IPS-NIHi11 (cell line): ENCODE measurements at regions not wholly inside any gene's neighbourhood (a gene's known extent, or its start where the extent isn't known, plus 50 kb on each side); places are given as distances from the start of the nearest gene placed in this dataset.
"Not testable (repeated sequence)": the region's sequence is repeated elsewhere in the genome, so short reads cannot be mapped to it uniquely, and the experiment has no call there.

Source experiments
- DNase-seq: peaks from one replicate; pipeline ENCODE4 v3.0.0; 2012; ENCODE audit warnings: mixed read lengths, low spot score

- DNase-seq, result no peak
Measured at GRCh38 chr10:31686599-31686998, 242.0 kb downstream of the ARHGAP12 start.

GRCh38 chr10:31683682-31684081, 244.9 kb downstream of the ARHGAP12 start:
- DNase-seq, result no peak

GRCh38 chr10:31679936-31680335, 248.7 kb downstream of the ARHGAP12 start:
- no peak for DNase-seq

- DNase-seq, result no peak
Measured at GRCh38 chr10:31678575-31679516, 249.8 kb downstream of the ARHGAP12 start.

GRCh38 chr10:31678139-31678536, 250.5 kb downstream of the ARHGAP12 start:
- no peak for DNase-seq

GRCh38 chr10:31677195-31678138, 251.2 kb downstream of the ARHGAP12 start:
- peak; percentile 64 for DNase-seq

GRCh38 chr10:31675726-31676125, 252.9 kb downstream of the ARHGAP12 start:
- no peak for DNase-seq

- DNase-seq, result no peak
Measured at GRCh38 chr10:31669357-31669756, 259.3 kb downstream of the ARHGAP12 start.

- DNase-seq, result no peak
Measured at GRCh38 chr10:31668326-31668725, 260.3 kb downstream of the ARHGAP12 start.

- DNase-seq, result not testable (repeated sequence)
Measured at GRCh38 chr10:31665764-31666279, 262.8 kb downstream of the ARHGAP12 start.

- no peak for DNase-seq
Measured at GRCh38 chr10:31664803-31665202, 263.8 kb downstream of the ARHGAP12 start.

- not testable (repeated sequence) for DNase-seq
Measured at GRCh38 chr10:31664071-31664470, 264.6 kb downstream of the ARHGAP12 start.

GRCh38 chr10:31660300-31660699, 268.3 kb downstream of the ARHGAP12 start:
- no peak for DNase-seq

GRCh38 chr10:31659665-31660064, 269.0 kb downstream of the ARHGAP12 start:
- no peak for DNase-seq

- no peak for DNase-seq
Measured at GRCh38 chr10:31657434-31657872, 271.2 kb downstream of the ARHGAP12 start.

- no peak for DNase-seq
Measured at GRCh38 chr10:31656851-31657433, 271.7 kb downstream of the ARHGAP12 start.

- DNase-seq, result no peak
Measured at GRCh38 chr10:31652038-31652437, 276.6 kb downstream of the ARHGAP12 start.

GRCh38 chr10:31650010-31650409, 278.6 kb downstream of the ARHGAP12 start:
- no peak for DNase-seq

- no peak for DNase-seq
Measured at GRCh38 chr10:31648966-31649365, 279.7 kb downstream of the ARHGAP12 start.

GRCh38 chr10:31647861-31648260, 280.8 kb downstream of the ARHGAP12 start:
- DNase-seq, result no peak

GRCh38 chr10:31646519-31646918, 282.1 kb downstream of the ARHGAP12 start:
- DNase-seq, result no peak

- DNase-seq, result no peak
Measured at GRCh38 chr10:31645786-31646185, 282.8 kb downstream of the ARHGAP12 start.
